Gastrocnemius medialis (tissue), 4 donors: ENCODE measurements at regions not wholly inside any gene's neighbourhood (a gene's known extent, or its start where the extent isn't known, plus 50 kb on each side); places are given as distances from the start of the nearest gene placed in this dataset.

Source experiments
- POLR2A ChIP-seq, 2 donors: fragments of 450-650 bp; IDR thresholded peaks; one replicate each; pipeline ENCODE4 v1.6.1; 2017; ENCODE audit warnings: antibody characterized with exemption in 2 of 2, mild to moderate bottlenecking in 2 of 2, moderate library complexity in 2 of 2
- TF ChIP-seq, protein P1 (sequence below), 5 experiments: fragments of 450-650 bp in 3 of 5; fragments of 200-600 bp in 2 of 5; sonication (generic) in 2 of 5; IDR thresholded peaks in 4 of 5; conservative IDR thresholded peaks in 1 of 5; 1 replicate in 4 of 5; 2 replicates in 1 of 5; pipeline ENCODE4 v1.5.1; 2016 to 2019; ENCODE audit warnings: antibody characterized with exemption in 5 of 5, mild to moderate bottlenecking in 3 of 5, moderate library complexity in 3 of 5

DNA sequence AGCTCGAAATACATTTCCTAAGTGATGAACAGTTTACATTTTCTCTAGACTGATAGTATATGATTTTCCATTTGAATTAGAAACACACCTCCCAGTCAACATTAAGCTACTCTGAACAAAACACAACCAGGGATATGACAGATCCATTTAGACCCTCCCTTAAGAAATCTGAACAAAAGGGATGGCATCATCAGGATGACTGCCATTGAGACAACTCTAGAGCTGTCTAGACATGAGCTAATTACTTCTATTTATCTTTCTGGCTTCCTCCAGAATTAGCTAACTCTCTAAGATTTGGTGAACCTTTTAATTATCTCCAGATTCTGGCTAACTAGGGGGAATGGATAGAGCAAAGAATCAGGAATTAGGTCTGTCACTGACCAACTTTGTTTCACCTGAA, 92.9 kb upstream of the IGF1 start:
- TF ChIP-seq, protein P1, sequence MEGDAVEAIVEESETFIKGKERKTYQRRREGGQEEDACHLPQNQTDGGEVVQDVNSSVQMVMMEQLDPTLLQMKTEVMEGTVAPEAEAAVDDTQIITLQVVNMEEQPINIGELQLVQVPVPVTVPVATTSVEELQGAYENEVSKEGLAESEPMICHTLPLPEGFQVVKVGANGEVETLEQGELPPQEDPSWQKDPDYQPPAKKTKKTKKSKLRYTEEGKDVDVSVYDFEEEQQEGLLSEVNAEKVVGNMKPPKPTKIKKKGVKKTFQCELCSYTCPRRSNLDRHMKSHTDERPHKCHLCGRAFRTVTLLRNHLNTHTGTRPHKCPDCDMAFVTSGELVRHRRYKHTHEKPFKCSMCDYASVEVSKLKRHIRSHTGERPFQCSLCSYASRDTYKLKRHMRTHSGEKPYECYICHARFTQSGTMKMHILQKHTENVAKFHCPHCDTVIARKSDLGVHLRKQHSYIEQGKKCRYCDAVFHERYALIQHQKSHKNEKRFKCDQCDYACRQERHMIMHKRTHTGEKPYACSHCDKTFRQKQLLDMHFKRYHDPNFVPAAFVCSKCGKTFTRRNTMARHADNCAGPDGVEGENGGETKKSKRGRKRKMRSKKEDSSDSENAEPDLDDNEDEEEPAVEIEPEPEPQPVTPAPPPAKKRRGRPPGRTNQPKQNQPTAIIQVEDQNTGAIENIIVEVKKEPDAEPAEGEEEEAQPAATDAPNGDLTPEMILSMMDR (IDR thresholded peaks at IDR 0.05 in 4 of 5, conservative IDR thresholded peaks at IDR 0.05 in 1 of 5): no peak
- no peak for TF ChIP-seq POLR2A (IDR thresholded peaks at IDR 0.05)
